H1 (cell line): ENCODE measurements at regions not wholly inside any gene's neighbourhood (a gene's known extent, or its start where the extent isn't known, plus 50 kb on each side); places are given as distances from the start of the nearest gene placed in this dataset.
A peak's percentile ranks its signal among the peaks of the same experiment; 100 is the strongest.

Experiments used
- CTCF ChIA-PET: fragments of 300-600 bp; sonication (Branson Sonifier 250); formaldehyde crosslinking; loops from one replicate; lab custom pipeline; 2021; ENCODE audit not compliant: partially characterized antibody; lab: Charles Lee
- POLR2A ChIA-PET: fragments of 300-600 bp; sonication (Branson Sonifier 250); formaldehyde crosslinking; loops from one replicate; lab custom pipeline; 2021; ENCODE audit warnings: inconsistent platforms; ENCODE audit not compliant: partially characterized antibody; lab: Charles Lee
- DNase-seq, 2 experiments: peaks; one replicate each; pipeline versions ENCODE4 v3.0.0 to v3.0.0-alpha.2; 2010 to 2022; ENCODE audit warnings: low spot score in 2 of 2, low read depth in 1 of 2, mixed read lengths in 1 of 2
- FAIRE-seq: peaks from 2 replicates; lab custom pipeline; 2011; peaks lifted over from hg19 to GRCh38; lab: Jason Lieb, UNC
- H2AFZ ChIP-seq: 2 replicates; pipeline ENCODE4 v1.8.1; 2012; ENCODE audit warnings: low read length, inconsistent platforms
- H2AK5ac ChIP-seq: 2 replicates; pipeline ENCODE4 v1.6.1; 2013; ENCODE audit warnings: low read depth, low read length
- H2BK120ac ChIP-seq: replicated peaks from 2 replicates; pipeline ENCODE3; 2013; ENCODE audit warnings: low read depth, low read length, inconsistent platforms
- H2BK12ac ChIP-seq: 2 replicates; pipeline ENCODE4 v1.6.1; 2013; ENCODE audit warnings: low read depth, low read length
- H2BK15ac ChIP-seq: 2 replicates; pipeline ENCODE4 v1.6.1; 2013; ENCODE audit warnings: low read length
- H2BK20ac ChIP-seq: 2 replicates; pipeline ENCODE4 v1.6.1; 2013; ENCODE audit warnings: low read length
- H2BK5ac ChIP-seq: 2 replicates; pipeline ENCODE4 v1.6.1; 2013; ENCODE audit warnings: low read depth, low read length
- H3K14ac ChIP-seq: 2 replicates; pipeline ENCODE4 v1.6.1; 2013; ENCODE audit warnings: inconsistent platforms; ENCODE audit not compliant: insufficient read length
- H3K18ac ChIP-seq: 2 replicates; pipeline ENCODE4 v1.6.1; 2013; ENCODE audit warnings: low read length; ENCODE audit errors: extremely low read depth
- H3K23ac ChIP-seq: 2 replicates; pipeline ENCODE4 v1.6.1; 2013; ENCODE audit warnings: inconsistent platforms; ENCODE audit not compliant: insufficient read length
- H3K23me2 ChIP-seq: 2 replicates; pipeline ENCODE4 v1.6.1; 2013; ENCODE audit warnings: low read depth, low read length
- H3K27ac ChIP-seq: 2 replicates; pipeline ENCODE4 v1.6.1; 2011; ENCODE audit warnings: low read depth, low read length, inconsistent platforms
- H3K27me3 ChIP-seq, 4 experiments: replicated peaks in 1 of 4; 1 replicate in 1 of 4; 2 replicates in 3 of 4; pipeline versions ENCODE4 v1.6.1 to v1.8.1; 2011 to 2013; ENCODE audit warnings: low read length in 3 of 4, mild to moderate bottlenecking in 3 of 4, inconsistent platforms in 2 of 4, mixed read lengths in 2 of 4, moderate library complexity in 1 of 4; ENCODE audit not compliant: control insufficient read depth in 3 of 4, insufficient read depth in 3 of 4; ENCODE audit errors: extremely low read depth in 1 of 4
- H3K36me3 ChIP-seq, 4 experiments: 2 replicates each; pipeline versions ENCODE4 v1.6.1 to v1.8.1; 2011 to 2013; ENCODE audit warnings: mild to moderate bottlenecking in 4 of 4, low read length in 3 of 4, moderate library complexity in 2 of 4, control low read depth in 1 of 4, inconsistent platforms in 1 of 4; ENCODE audit not compliant: insufficient read depth in 4 of 4, control insufficient read depth in 2 of 4
- H3K4ac ChIP-seq: replicated peaks from 2 replicates; pipeline ENCODE3; 2013; ENCODE audit warnings: low read length, low read depth, mixed read lengths, inconsistent platforms; ENCODE audit not compliant: insufficient read length
- H3K4me1 ChIP-seq, 4 experiments: replicated peaks in 1 of 4; 1 replicate in 1 of 4; 2 replicates in 3 of 4; pipeline versions ENCODE4 v1.6.1 to v1.8.1; 2011 to 2013; ENCODE audit warnings: low read length in 3 of 4, inconsistent platforms in 2 of 4, mixed read lengths in 1 of 4; ENCODE audit not compliant: insufficient read depth in 4 of 4, control insufficient read depth in 3 of 4
- H3K4me2 ChIP-seq, 2 experiments: 2 replicates each; pipeline versions ENCODE4 v1.6.1 to v1.8.1; 2011 to 2013; ENCODE audit warnings: low read depth in 2 of 2, low read length in 2 of 2, control low read depth in 1 of 2, inconsistent platforms in 1 of 2, mild to moderate bottlenecking in 1 of 2; ENCODE audit not compliant: insufficient read depth in 1 of 2
- H3K4me3 ChIP-seq, 4 experiments: fragments of 200-600, 300-600 bp in 1 of 4; sonication (generic), shearing (Covaris generic), sonication (Bioruptor Twin) in 1 of 4; 2 replicates each; pipeline versions ENCODE4 v1.5.1 to v1.8.1; 2011 to 2016; ENCODE audit warnings: low read length in 4 of 4, low read depth in 3 of 4, control low read depth in 2 of 4, inconsistent platforms in 2 of 4, mild to moderate bottlenecking in 2 of 4, mixed read lengths in 1 of 4, moderate library complexity in 1 of 4; ENCODE audit not compliant: insufficient read depth in 2 of 4; ENCODE audit errors: extremely low read depth in 1 of 4
- H3K56ac ChIP-seq: replicated peaks from 2 replicates; pipeline ENCODE3; 2013; ENCODE audit warnings: low read depth, mild to moderate bottlenecking, mixed read lengths, low read length, inconsistent platforms; ENCODE audit not compliant: insufficient read length
- H3K79me1 ChIP-seq: 2 replicates; pipeline ENCODE4 v1.6.1; 2013; ENCODE audit warnings: low read depth, low read length, control low read depth
- H3K79me2 ChIP-seq, 2 experiments: 2 replicates each; pipeline versions ENCODE4 v1.6.1 to v1.8.1; 2012 to 2013; ENCODE audit warnings: low read length in 2 of 2, mild to moderate bottlenecking in 2 of 2, inconsistent platforms in 1 of 2; ENCODE audit not compliant: insufficient read depth in 2 of 2, control insufficient read depth in 1 of 2
- H3K9ac ChIP-seq, 4 experiments: replicated peaks in 1 of 4; 1 replicate in 1 of 4; 2 replicates in 3 of 4; pipeline versions ENCODE4 v1.6.1 to v1.8.1; 2011 to 2013; ENCODE audit warnings: low read depth in 3 of 4, low read length in 3 of 4, control low read depth in 2 of 4, mild to moderate bottlenecking in 2 of 4, moderate library complexity in 2 of 4, inconsistent platforms in 1 of 4; ENCODE audit errors: extremely low read depth in 1 of 4
- H3K9me3 ChIP-seq, 2 experiments: 2 replicates each; pipeline versions ENCODE4 v1.6.1 to v1.8.1; 2012 to 2013; ENCODE audit warnings: mild to moderate bottlenecking in 2 of 2, moderate library complexity in 2 of 2, control low read depth in 1 of 2, inconsistent platforms in 1 of 2, low read depth in 1 of 2, low read length in 1 of 2, mixed read lengths in 1 of 2; ENCODE audit not compliant: insufficient read depth in 2 of 2
- H4K20me1 ChIP-seq, 2 experiments: replicated peaks in 1 of 2; 2 replicates each; pipeline versions ENCODE3 to v1.8.1; 2011 to 2013; ENCODE audit warnings: inconsistent platforms in 2 of 2, low read length in 2 of 2, mild to moderate bottlenecking in 1 of 2; ENCODE audit not compliant: insufficient read depth in 2 of 2, control insufficient read depth in 1 of 2
- H4K5ac ChIP-seq: 2 replicates; pipeline ENCODE4 v1.6.1; 2013; ENCODE audit warnings: low read length, low read depth, mixed read lengths, inconsistent platforms; ENCODE audit not compliant: insufficient read length
- H4K8ac ChIP-seq: 2 replicates; pipeline ENCODE4 v1.8.0; 2013; ENCODE audit warnings: mild to moderate bottlenecking, moderate library complexity, low read length, inconsistent platforms; ENCODE audit not compliant: insufficient read depth; ENCODE audit errors: extremely low read depth
- H4K91ac ChIP-seq: replicated peaks from 2 replicates; pipeline ENCODE3; 2013; ENCODE audit warnings: low read length, mixed read lengths, inconsistent platforms; ENCODE audit not compliant: insufficient read length
- BCL11A ChIP-seq, 2 experiments: IDR thresholded peaks; one replicate each; pipeline ENCODE4 v1.6.1; 2011; ENCODE audit warnings: low read depth in 2 of 2, low read length in 2 of 2, mild to moderate bottlenecking in 2 of 2
- BRCA1 ChIP-seq: IDR thresholded peaks from 2 replicates; pipeline ENCODE4 v1.6.1; 2012; ENCODE audit warnings: low read depth, low read length, improper control_type of control experiment
- CREB1 ChIP-seq: IDR thresholded peaks from 2 replicates; pipeline ENCODE4 v1.6.1; 2012; ENCODE audit warnings: inconsistent platforms
- EGR1 ChIP-seq: IDR thresholded peaks from 2 replicates; pipeline ENCODE4 v1.6.1; 2011; ENCODE audit warnings: low read depth, low read length, borderline replicate concordance
- EP300 ChIP-seq, 2 experiments: IDR thresholded peaks; 1 replicate in 1 of 2; 2 replicates in 1 of 2; pipeline ENCODE4 v1.6.1; 2011 to 2012; ENCODE audit warnings: low read depth in 2 of 2, low read length in 2 of 2, mild to moderate bottlenecking in 2 of 2, borderline replicate concordance in 1 of 2, inconsistent platforms in 1 of 2, moderate library complexity in 1 of 2
- KDM1A ChIP-seq: fragments of 200-600, 300-600 bp; sonication (generic); IDR thresholded peaks from 2 replicates; pipeline ENCODE4 v1.7.1; 2016; ENCODE audit warnings: mild to moderate bottlenecking, low read length, borderline replicate concordance
- NANOG ChIP-seq: IDR thresholded peaks from 2 replicates; pipeline ENCODE4 v1.6.1; 2011; ENCODE audit warnings: low read length, low read depth, mild to moderate bottlenecking, inconsistent platforms; ENCODE audit not compliant: insufficient read depth, poor library complexity, severe bottlenecking
- POU5F1 ChIP-seq: IDR thresholded peaks from 2 replicates; pipeline ENCODE4 v1.6.1; 2011; ENCODE audit warnings: low read depth, mild to moderate bottlenecking, low read length, moderate library complexity
- RFX5 ChIP-seq: IDR thresholded peaks from 2 replicates; pipeline ENCODE4 v1.6.1; 2011; ENCODE audit warnings: low read depth, low read length, improper control_type of control experiment, borderline replicate concordance
- SRF ChIP-seq: IDR thresholded peaks from 2 replicates; pipeline ENCODE4 v1.6.1; 2011; ENCODE audit warnings: mild to moderate bottlenecking, low read depth, low read length, moderate library complexity
- SUZ12 ChIP-seq: fragments of 200-600 bp; sonication (generic); IDR thresholded peaks from 2 replicates; pipeline ENCODE4 v1.6.1; 2012; ENCODE audit warnings: mild to moderate bottlenecking, inconsistent platforms, low read length, moderate library complexity, mixed read lengths
- TAF7 ChIP-seq: optimal IDR thresholded peaks from 2 replicates; pipeline ENCODE3; 2011; ENCODE audit warnings: low read depth, mild to moderate bottlenecking, inconsistent platforms, low read length, moderate library complexity, borderline replicate concordance
- TCF12 ChIP-seq: IDR thresholded peaks from 2 replicates; pipeline ENCODE4 v1.6.1; 2011; ENCODE audit warnings: low read depth, mild to moderate bottlenecking, low read length
- TEAD4 ChIP-seq: IDR thresholded peaks from 2 replicates; pipeline ENCODE4 v1.6.1; 2012; ENCODE audit warnings: low read depth, low read length, inconsistent platforms, mixed read lengths

DNA sequence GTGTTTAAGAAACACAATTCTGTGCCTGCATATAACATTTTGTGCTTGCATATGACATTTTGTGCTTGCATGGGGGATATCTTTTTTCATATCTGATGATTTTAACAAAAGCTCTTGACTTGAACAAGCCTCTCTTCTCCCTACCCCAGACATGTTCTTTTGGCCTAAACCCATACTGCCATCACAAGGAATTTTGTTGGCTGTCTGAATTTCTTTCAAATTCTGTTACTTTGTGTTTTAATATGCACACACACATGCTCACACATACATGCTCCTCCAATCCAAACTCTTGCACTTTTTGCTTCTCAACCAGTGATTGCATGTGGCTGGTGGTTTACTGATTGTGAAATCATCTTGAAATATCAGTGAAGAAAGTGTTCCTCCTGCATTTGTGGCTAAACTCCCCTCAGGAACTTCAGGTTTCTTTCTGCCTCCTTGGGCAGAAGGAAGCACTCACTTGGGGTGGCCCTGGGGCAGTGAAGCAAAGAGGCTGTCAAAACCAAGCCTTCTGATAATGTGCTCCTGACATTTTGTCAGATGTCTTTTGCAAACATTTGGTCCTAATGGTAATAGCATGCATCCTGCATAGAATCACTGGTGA is 377.2 kb upstream of the KLF4 start:
- Histone ChIP-seq H2AK5ac (no peak overlapping the region), H3K9me3 (no peaks in the 10 kb centered on the region), H3K27ac (no peak overlapping the region), H4K91ac (no peak overlapping the region), H2BK20ac (no peak overlapping the region), H2BK120ac (no peak overlapping the region), H2BK12ac (no peak overlapping the region), H3K14ac (no peak overlapping the region), H3K4me2 (no peak overlapping the region), H3K27me3 (no peaks in the 10 kb centered on the region), H3K56ac (no peak overlapping the region), H3K9ac (no peak overlapping the region), H3K4me3 (no peak overlapping the region), H2AFZ (0 out of 2 replicates have a peak overlapping the region, but pooled peaks have one; percentile 40), H3K23ac (no peak overlapping the region), H2BK5ac (no peak overlapping the region), H4K8ac (no peak overlapping the region), H2BK15ac (no peak overlapping the region), H4K5ac (no peak overlapping the region), H3K23me2 (no peaks in the 10 kb centered on the region), H3K79me1 (no peaks in the 10 kb centered on the region), H3K4me1 (no peaks in the 10 kb centered on the region), H3K36me3 (no peaks in the 10 kb centered on the region), H3K4ac (no peak overlapping the region), H4K20me1 (no peaks in the 10 kb centered on the region), H3K18ac (no peak overlapping the region), H3K79me2 (no peaks in the 10 kb centered on the region)
- ChIA-PET CTCF (no interaction called here), POLR2A (no interaction called here)
- DNase-seq (no peak), FAIRE-seq (no peak)
- TF ChIP-seq NANOG (no peak), KDM1A (no peak), POU5F1 (no peak), TCF12 (no peak), SRF (no peak), EP300 (IDR thresholded peaks at IDR 0.05; ENCODE audit: borderline replicate concordance in 1 of 2, low read depth in 2 of 2, low read length in 2 of 2) (no peak), SUZ12 (no peak), BCL11A (IDR thresholded peaks at IDR 0.05; ENCODE audit: low read depth in 2 of 2, low read length in 2 of 2) (no peak), CREB1 (no peak), TAF7 (no peak), RFX5 (no peak), TEAD4 (no peak), EGR1 (no peak), BRCA1 (no peak)
